Activated naive CD8-positive, alpha-beta T cell treated with anti-CD3 and anti-CD28 coated beads, Interleukin-2, amount 50 U/mL, for 24 hours (primary cell): ENCODE measurements at regions not wholly inside any gene's neighbourhood (a gene's known extent, or its start where the extent isn't known, plus 50 kb on each side); places are given as distances from the start of the nearest gene placed in this dataset.
"Not testable (repeated sequence)": the region's sequence is repeated elsewhere in the genome, so short reads cannot be mapped to it uniquely, and the experiment has no call there.

Source experiments
- ATAC-seq: fragments of 150-1000 bp; cut with Tn5 transposase; one replicate; pipeline ENCODE4 v1.10.0; 2021
- DNase-seq: peaks from one replicate; pipeline ENCODE4 v3.0.0; 2021
- H3K27ac Mint-ChIP-seq: one replicate; pipeline ENCODE4 v1.8.0; 2021; ENCODE audit warnings: mild to moderate bottlenecking, mixed read lengths
- H3K27me3 Mint-ChIP-seq: one replicate; pipeline ENCODE4 v1.8.0; 2021; ENCODE audit warnings: mixed read lengths
- H3K36me3 Mint-ChIP-seq: one replicate; pipeline ENCODE4 v1.8.0; 2021; ENCODE audit warnings: low read depth, mixed read lengths
- H3K4me1 Mint-ChIP-seq: one replicate; pipeline ENCODE4 v1.8.0; 2021; ENCODE audit warnings: mixed read lengths
- H3K4me3 Mint-ChIP-seq: one replicate; pipeline ENCODE4 v1.8.0; 2021; ENCODE audit warnings: mild to moderate bottlenecking, moderate library complexity, mixed read lengths
- H3K9me3 Mint-ChIP-seq: one replicate; pipeline ENCODE4 v1.8.0; 2021; ENCODE audit warnings: mixed read lengths

DNA sequence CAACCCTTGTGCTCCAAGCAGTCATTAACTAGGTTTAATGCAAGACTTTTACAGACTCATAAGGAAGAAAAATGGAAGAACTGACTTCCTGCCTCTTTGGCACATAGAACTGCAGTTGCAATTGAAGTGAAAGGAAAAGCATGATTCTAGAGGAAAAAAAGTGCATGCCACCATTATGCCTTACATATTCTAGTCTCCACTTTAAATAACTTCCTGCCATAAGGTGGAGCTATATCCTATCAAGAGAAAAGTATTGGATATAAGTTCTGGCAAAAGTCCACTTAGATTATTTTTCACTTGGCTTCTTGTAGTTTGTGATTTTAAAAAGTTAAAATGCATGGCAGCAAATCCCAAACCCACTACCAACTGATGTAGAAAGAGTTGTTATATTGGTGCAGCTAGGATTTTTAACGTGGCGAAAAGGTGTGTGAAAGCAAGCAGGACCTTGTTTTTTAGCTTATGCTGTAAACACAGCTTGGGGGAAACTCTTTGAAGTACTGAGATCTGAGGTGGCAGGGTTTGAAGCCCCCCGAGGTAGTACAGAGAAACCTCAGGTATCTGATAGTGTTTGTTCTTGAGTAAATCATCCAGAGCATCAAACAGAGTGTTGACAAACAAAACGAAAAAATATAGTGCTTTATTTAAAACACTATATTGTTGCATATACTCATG lies 117.9 kb downstream of the ANXA1 start:
- H3K36me3 Mint-ChIP-seq = no peaks in the 10 kb centered on the region
- H3K4me1 Mint-ChIP-seq = no peaks in the 10 kb centered on the region
- H3K27ac Mint-ChIP-seq = no peak overlapping the region
- no peak overlapping the region for H3K4me3 Mint-ChIP-seq
- peaks cover 2% of the 10 kb centered on the region for H3K27me3 Mint-ChIP-seq
- no peak for ATAC-seq
- H3K9me3 Mint-ChIP-seq = peaks cover 4% of the 10 kb centered on the region
- DNase-seq = no peak

DNA sequence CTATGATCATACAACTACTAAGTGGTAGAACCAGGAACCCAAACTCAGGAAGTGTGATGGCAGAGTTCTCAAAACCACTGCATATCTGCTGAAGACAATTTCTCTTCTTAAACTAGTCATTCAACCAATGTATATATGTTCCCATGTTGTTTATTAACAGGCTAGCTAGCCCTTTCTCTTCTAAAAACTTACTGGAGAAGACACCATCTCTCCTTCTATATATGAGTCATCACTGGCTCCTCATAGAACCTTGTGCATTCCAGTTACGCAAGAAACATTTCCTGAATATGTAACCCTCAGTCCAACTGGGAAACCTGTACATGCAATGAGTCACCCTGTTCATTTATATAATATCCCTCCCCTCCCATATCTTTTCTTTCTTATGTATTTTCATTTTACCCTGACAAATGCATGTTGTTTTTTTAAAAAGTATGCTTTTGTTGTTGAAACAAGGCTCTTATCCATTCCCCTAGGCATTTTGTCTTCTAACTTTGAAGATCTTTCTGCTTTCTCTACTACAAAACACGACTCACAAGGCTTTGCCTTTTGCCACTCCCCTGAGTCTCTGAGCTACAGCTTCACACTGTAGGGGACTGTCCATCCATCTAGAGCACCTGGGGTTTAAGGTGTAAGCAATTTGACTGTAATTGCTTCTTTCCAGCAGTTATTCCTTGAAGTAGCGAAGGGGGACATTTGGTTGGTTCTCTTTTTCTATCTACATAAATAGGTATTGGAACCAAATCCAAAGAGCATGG lies 119.5 kb downstream of the ANXA1 start:
- Mint-ChIP-seq H3K9me3 (no peaks in the 10 kb centered on the region), H3K4me3 (no peak overlapping the region), H3K4me1 (no peaks in the 10 kb centered on the region), H3K27ac (no peak overlapping the region), H3K27me3 (peaks cover 4% of the 10 kb centered on the region), H3K36me3 (no peaks in the 10 kb centered on the region)
- DNase-seq (no peak), ATAC-seq (no peak)

DNA sequence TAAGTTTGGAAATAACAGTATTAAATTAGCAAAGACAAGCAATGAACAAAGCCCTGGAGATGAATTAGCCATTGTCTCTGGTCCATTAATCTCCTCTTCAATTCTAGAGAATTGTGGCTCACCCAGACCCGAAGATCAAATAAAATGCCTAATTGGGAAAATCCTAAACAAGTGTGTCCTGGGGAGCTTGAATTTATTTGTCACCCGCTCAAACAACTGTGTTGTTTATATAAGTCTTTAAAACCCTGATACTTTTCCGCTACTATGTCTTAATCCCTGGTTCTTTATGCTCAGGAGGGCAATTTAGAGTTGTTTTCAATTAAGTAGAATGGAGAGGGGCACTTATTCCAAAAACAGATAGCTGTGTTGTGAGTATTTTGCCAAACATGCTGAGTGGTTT lies 128.4 kb downstream of the ANXA1 start:
- H3K27ac Mint-ChIP-seq = no peak overlapping the region
- no peaks in the 10 kb centered on the region for H3K4me1 Mint-ChIP-seq
- H3K9me3 Mint-ChIP-seq = no peaks in the 10 kb centered on the region
- no peak for DNase-seq
- peaks cover 2% of the 10 kb centered on the region for H3K27me3 Mint-ChIP-seq
- H3K36me3 Mint-ChIP-seq = no peaks in the 10 kb centered on the region
- ATAC-seq = no peak
- no peak overlapping the region for H3K4me3 Mint-ChIP-seq

DNA sequence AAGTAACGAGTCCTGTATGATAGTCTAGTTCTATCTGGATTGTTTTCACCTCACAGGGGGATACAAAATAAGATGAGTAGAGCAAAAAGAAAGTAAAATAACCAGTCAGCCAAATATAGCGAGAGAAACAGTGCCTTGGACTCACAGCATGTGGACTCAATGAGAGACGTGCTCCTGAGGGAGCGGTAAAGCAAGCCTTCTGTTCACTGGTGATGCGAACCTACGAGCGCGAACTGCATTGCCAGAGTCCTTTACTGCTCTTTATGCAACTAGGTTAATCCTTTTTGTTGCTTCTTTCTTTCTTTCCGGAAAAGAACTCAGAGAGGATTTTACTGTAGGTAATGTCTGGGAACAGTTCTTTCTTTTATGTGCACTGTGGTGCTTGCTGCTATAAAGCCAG lies 132.7 kb downstream of the ANXA1 start:
- Mint-ChIP-seq H3K9me3 (no peaks in the 10 kb centered on the region), H3K27me3 (no peaks in the 10 kb centered on the region), H3K4me1 (no peaks in the 10 kb centered on the region), H3K36me3 (no peaks in the 10 kb centered on the region), H3K4me3 (no peak overlapping the region), H3K27ac (no peak overlapping the region)
- ATAC-seq (no peak), DNase-seq (no peak)

DNA sequence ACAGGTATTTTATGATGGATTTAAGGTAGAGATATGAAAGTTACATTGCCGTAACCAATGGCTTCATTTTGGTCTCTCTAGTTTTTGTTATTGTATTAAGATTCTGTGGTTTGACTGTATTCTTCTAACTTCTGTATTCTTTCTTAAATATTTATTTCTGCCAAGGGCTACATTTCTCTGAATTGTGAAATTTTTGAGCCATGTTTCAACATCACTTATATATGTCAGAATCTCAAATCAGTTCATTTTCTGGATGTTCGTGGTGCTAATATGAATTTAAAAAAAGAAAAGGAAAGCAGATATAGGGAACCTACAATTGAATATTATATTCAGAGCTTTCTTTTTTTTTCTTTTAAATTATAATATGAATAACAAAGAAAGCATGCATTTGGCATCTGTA lies 142.7 kb downstream of the ANXA1 start:
- H3K36me3 Mint-ChIP-seq = no peaks in the 10 kb centered on the region
- H3K27ac Mint-ChIP-seq = no peak overlapping the region
- no peak overlapping the region for H3K4me3 Mint-ChIP-seq

DNA sequence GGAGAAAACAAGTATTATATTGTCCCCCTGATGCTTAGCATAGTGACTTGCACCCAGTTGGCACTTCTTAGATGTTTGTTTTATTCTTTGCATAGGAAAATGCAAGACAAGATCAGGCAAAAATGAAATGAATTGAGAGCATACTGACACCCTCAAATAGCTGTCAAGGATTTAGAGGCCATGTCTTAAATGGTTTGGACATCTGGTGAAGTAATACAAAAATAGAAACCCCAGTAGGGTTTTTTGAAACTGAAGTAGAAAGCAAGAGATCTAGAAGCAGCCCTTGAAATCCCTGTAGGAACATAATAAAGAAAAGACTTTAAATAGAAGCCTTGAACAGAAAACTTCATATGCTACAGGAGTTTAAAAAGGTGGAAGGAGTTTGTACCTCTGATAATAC lies 174.3 kb downstream of the ANXA1 start:
- H3K4me3 Mint-ChIP-seq = no peak overlapping the region
- H3K27ac Mint-ChIP-seq = no peak overlapping the region
- DNase-seq (no peak), ATAC-seq (no peak)
- no peaks in the 10 kb centered on the region for H3K9me3 Mint-ChIP-seq
- no peaks in the 10 kb centered on the region for H3K27me3 Mint-ChIP-seq
- H3K36me3 Mint-ChIP-seq = no peaks in the 10 kb centered on the region
- no peaks in the 10 kb centered on the region for H3K4me1 Mint-ChIP-seq

More for the DNA sequence above, 142.7 kb downstream of the ANXA1 start:
- ATAC-seq (no peak), DNase-seq (no peak)
- Mint-ChIP-seq H3K4me1 (no peaks in the 10 kb centered on the region), H3K27me3 (no peaks in the 10 kb centered on the region), H3K9me3 (peaks cover 6% of the 10 kb centered on the region)

DNA sequence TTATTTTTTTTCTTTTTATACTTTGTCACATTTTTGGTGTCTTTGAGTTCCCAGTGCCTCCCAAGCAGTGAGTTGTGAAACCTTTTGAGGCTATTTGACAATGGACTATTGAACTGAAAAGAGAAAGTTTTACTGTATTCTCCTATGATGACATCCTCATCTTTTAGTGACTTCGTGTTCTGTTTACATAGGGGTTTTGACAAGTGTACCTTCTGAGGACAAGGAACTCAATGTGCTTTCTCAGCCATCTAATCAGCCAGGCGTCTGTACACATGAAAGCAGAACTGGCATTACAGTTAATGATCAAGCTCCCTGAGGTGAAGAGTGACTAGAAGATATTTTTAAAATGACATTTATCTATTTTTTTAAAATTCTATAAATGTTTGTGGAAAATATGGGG lies 175.5 kb downstream of the ANXA1 start:
- no peaks in the 10 kb centered on the region for H3K9me3 Mint-ChIP-seq
- ATAC-seq (no peak), DNase-seq (no peak)
- no peak overlapping the region for H3K4me3 Mint-ChIP-seq
- H3K36me3 Mint-ChIP-seq = no peaks in the 10 kb centered on the region
- H3K4me1 Mint-ChIP-seq = no peaks in the 10 kb centered on the region
- no peak overlapping the region for H3K27ac Mint-ChIP-seq
- no peaks in the 10 kb centered on the region for H3K27me3 Mint-ChIP-seq

DNA sequence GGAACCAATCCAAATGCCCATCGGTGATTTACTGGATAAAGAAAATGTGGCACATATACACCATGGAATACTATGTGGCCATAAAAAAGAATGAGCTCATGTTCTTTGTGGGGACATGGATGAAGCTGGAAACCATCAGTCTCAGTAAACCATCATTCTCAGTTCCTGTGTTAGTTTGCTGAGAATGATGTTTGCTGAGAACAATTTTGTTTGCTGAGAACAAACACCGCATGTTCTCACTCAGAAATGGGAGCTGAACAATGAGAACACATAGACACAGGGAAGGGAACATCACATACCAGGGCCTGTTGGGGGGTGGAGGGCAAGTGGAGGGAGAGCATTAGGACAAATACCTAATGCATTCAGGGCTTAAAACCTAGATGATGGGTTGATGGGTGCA lies 185.5 kb downstream of the ANXA1 start:
- not testable (repeated sequence) for H3K36me3 Mint-ChIP-seq, H3K9me3 Mint-ChIP-seq, H3K4me1 Mint-ChIP-seq, ATAC-seq, DNase-seq, H3K27me3 Mint-ChIP-seq, H3K4me3 Mint-ChIP-seq, H3K27ac Mint-ChIP-seq

DNA sequence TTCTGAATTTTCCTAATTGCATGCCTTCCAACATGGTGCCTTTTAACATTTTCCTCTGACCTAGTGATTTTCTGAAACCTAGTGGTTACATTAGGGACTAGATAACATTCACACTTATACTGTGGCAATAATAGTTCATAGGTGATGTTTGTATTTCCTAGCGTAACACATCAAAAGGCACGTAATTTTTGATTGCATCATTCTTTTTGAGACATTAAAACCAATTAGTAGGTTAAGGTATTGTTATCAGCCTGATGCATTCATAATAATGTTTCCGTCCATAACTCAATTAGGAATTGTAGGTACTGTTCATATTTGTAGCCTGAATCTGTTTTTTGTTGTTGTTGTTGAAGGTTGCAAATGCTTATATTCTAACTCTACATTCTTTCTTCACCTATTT lies 192.4 kb downstream of the ANXA1 start:
- no peak for ATAC-seq

DNA sequence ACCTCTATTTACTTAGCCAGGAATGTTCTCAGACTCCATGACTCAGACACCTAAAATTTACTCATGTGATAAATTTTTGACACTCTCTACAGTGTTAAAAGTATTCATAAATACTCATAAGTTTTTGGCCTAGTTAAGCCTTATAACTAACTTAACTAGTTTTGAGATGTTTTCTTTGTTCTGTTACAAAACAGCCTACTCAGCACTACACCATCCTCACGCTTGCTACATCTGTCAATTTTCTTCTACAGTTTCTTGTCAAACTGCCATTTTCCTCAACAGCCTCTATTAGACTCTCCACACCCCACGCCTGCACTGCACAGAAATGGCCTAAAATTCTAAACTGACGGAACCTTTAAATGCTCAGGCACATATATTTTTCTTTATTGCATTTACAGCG lies 195.5 kb downstream of the ANXA1 start:
- Mint-ChIP-seq H3K36me3 (no peaks in the 10 kb centered on the region), H3K4me3 (no peak overlapping the region), H3K9me3 (no peaks in the 10 kb centered on the region), H3K27me3 (no peaks in the 10 kb centered on the region), H3K27ac (no peak overlapping the region), H3K4me1 (no peaks in the 10 kb centered on the region)
- no peak for ATAC-seq
- DNase-seq = no peak

More for the DNA sequence above, 192.4 kb downstream of the ANXA1 start:
- Mint-ChIP-seq H3K36me3 (no peaks in the 10 kb centered on the region), H3K9me3 (no peaks in the 10 kb centered on the region), H3K4me3 (no peak overlapping the region), H3K27ac (no peak overlapping the region), H3K27me3 (no peaks in the 10 kb centered on the region), H3K4me1 (no peaks in the 10 kb centered on the region)
- no peak for DNase-seq

DNA sequence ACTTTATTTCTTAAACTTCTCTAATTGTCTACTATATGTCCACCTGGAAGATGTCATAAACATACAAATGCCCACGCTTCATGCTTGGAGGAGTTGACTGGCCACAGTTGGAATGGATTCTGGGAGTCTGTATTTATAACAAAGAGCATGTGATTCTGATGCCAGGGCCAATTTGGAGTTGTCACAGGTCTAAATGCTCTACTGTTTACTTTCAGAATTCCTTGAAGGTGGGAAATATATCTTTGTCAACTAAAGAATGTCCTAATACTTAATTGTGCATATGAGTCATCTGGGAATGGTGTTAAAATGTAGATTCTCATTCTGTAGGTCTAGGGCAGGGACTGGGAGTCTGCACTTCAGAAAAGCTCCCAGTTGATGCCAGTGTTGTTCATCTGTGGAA lies 196.1 kb downstream of the ANXA1 start:
- Mint-ChIP-seq H3K4me3 (no peak overlapping the region), H3K4me1 (no peaks in the 10 kb centered on the region), H3K9me3 (no peaks in the 10 kb centered on the region), H3K36me3 (no peaks in the 10 kb centered on the region), H3K27ac (no peak overlapping the region), H3K27me3 (no peaks in the 10 kb centered on the region)
- ATAC-seq (no peak), DNase-seq (no peak)

DNA sequence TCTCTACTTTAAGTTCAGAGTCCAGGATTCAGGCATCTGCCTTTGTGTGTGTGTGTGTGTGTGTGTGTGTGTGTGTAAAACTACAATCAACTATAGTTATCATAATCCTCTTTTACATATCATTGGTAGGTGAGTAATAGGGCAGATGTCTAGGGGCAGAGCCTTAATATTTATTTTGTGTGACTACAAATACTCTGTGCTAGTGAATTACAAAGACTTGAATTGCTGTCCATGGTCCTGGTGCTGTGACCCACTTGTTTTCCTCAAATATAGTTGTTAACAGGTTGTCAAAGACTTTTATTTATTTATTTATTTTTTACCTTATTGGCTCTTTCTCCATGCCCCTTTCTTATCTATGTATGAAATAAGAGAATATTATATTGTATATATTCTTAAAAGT lies 196.8 kb downstream of the ANXA1 start:
- no peaks in the 10 kb centered on the region for H3K27me3 Mint-ChIP-seq
- H3K27ac Mint-ChIP-seq = no peak overlapping the region
- ATAC-seq = no peak
- no peak overlapping the region for H3K4me3 Mint-ChIP-seq
- H3K36me3 Mint-ChIP-seq = no peaks in the 10 kb centered on the region
- no peak for DNase-seq
- no peaks in the 10 kb centered on the region for H3K9me3 Mint-ChIP-seq
- H3K4me1 Mint-ChIP-seq = no peaks in the 10 kb centered on the region

DNA sequence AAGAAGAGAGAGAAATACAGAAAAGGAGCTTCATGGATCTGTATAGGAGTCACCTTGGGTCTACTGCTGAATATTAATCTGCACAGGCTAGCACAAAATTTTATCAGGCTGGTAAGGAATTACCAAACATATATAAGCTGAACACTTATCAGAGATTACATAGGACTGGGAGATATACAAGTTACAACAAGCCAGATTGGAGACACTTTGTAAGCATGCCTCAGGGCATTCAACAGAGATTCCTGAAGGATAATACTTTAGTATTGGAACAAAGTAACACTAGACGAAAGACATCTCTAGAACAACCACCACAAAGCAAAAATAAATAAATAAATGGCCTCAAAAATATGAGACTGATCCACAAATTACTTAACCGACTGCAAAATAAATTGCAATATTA lies 197.8 kb downstream of the ANXA1 start:
- DNase-seq = no peak
- Mint-ChIP-seq H3K4me3 (no peak overlapping the region), H3K27me3 (no peaks in the 10 kb centered on the region), H3K4me1 (no peaks in the 10 kb centered on the region), H3K36me3 (no peaks in the 10 kb centered on the region), H3K9me3 (no peaks in the 10 kb centered on the region), H3K27ac (no peak overlapping the region)
- ATAC-seq = no peak

DNA sequence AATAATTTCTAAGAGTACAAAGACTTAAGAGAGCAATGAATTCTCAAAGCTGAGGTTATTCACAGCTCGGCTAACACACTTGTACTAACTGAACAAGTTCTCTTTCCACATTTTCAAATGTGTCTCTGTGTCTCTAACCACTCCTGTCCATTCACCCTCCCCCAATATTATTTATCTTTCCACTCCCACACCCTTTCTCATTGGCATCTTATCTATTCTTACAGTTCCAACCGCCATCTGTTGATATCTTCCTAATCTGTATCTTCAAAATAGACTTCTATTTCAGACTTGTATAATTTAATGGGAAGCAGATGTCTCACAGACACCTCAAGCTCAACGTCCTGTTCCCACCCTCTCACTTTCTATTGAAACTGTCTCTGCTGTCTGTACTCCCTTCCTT lies 205.9 kb downstream of the ANXA1 start:
- ATAC-seq (no peak), DNase-seq (no peak)
- Mint-ChIP-seq H3K4me1 (no peaks in the 10 kb centered on the region), H3K27me3 (no peaks in the 10 kb centered on the region), H3K9me3 (no peaks in the 10 kb centered on the region), H3K27ac (no peak overlapping the region), H3K36me3 (no peaks in the 10 kb centered on the region), H3K4me3 (no peak overlapping the region)

DNA sequence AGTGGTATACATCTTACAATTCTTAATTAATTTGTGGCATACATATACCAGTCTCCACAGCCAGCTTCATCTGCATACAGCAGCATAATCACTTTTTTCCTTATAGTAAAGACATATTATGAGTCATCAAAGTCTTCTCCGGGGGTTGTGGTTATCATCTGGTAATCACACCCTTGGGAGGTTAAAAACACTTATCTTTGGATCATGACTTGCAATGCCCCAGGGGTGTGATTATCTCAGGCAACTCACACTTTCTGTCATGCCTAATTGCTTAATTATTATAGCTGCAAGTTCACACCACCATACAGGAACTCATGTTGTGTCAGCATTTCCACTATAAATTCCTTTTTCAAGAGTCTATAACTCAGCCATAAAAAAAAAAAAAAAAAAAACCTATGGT lies 218.4 kb downstream of the ANXA1 start:
- Mint-ChIP-seq H3K9me3 (no peaks in the 10 kb centered on the region), H3K36me3 (no peaks in the 10 kb centered on the region), H3K27ac (no peak overlapping the region), H3K4me1 (no peaks in the 10 kb centered on the region), H3K27me3 (no peaks in the 10 kb centered on the region), H3K4me3 (no peak overlapping the region)
- DNase-seq = no peak
- peak; percentile 20 for ATAC-seq
